ENCODE measurements at regions not wholly inside any gene's neighbourhood (a gene's known extent, or its start where the extent isn't known, plus 50 kb on each side); places are given as distances from the start of the nearest gene placed in this dataset.

GRCh38 chr15:59801649-59802048 lies 112.5 kb upstream of the BNIP2 start:
- Histone ChIP-seq H4K20me1 (ENCODE audit: insufficient read depth, low read length) (no peaks in the 10 kb centered on the region), H3K4me2 (ENCODE audit: low read length) (no peak overlapping the region), H2AFZ (ENCODE audit: low read depth, low read length) (no peak overlapping the region), H3K36me3 (replicated peaks; ENCODE audit: low read depth, low read length) (no peaks in the 10 kb centered on the region), H3K9ac (ENCODE audit: low read length) (no peak overlapping the region), H3K27me3 (ENCODE audit: low read depth, low read length) (peaks cover 42% of the 10 kb centered on the region), H3K79me2 (ENCODE audit: low read length) (no peaks in the 10 kb centered on the region), H3K4me3 (ENCODE audit: low read length) (no peak overlapping the region), H3K9me3 (ENCODE audit: insufficient read depth, low read length) (no peaks in the 10 kb centered on the region), H3K4me1 (ENCODE audit: low read length) (peaks cover 23% of the 10 kb centered on the region), H3K27ac (ENCODE audit: low read length) (no peak overlapping the region)
- no peak for TF ChIP-seq CTCF (IDR thresholded peaks at IDR 0.05; ENCODE audit: low read depth, low read length)
- TF ChIP-seq EZH2phosphoT487 (IDR thresholded peaks at IDR 0.05; ENCODE audit: low read depth), result no peak

- Histone ChIP-seq H3K4me3 (ENCODE audit: low read length) (peak overlapping the region; percentile 31), H3K9ac (ENCODE audit: low read length) (no peak overlapping the region), H3K4me1 (ENCODE audit: low read length) (peaks cover 27% of the 10 kb centered on the region), H3K4me2 (ENCODE audit: low read length) (peak overlapping the region; percentile 76), H3K79me2 (ENCODE audit: low read length) (no peaks in the 10 kb centered on the region), H3K36me3 (replicated peaks; ENCODE audit: low read depth, low read length) (no peaks in the 10 kb centered on the region), H3K27ac (ENCODE audit: low read length) (no peak overlapping the region), H4K20me1 (ENCODE audit: insufficient read depth, low read length) (no peaks in the 10 kb centered on the region), H3K27me3 (ENCODE audit: low read depth, low read length) (peaks cover 69% of the 10 kb centered on the region), H2AFZ (ENCODE audit: low read depth, low read length) (no peak overlapping the region), H3K9me3 (ENCODE audit: insufficient read depth, low read length) (no peaks in the 10 kb centered on the region)
- TF ChIP-seq EZH2phosphoT487 (IDR thresholded peaks at IDR 0.05; ENCODE audit: low read depth), result no peak
Measured at GRCh38 chr15:59798605-59798917, 109.4 kb upstream of the BNIP2 start.

GRCh38 chr15:59797756-59798604 lies 108.9 kb upstream of the BNIP2 start:
- Histone ChIP-seq H3K27ac (ENCODE audit: low read length) (no peak overlapping the region), H3K4me1 (ENCODE audit: low read length) (peaks cover 27% of the 10 kb centered on the region), H3K79me2 (ENCODE audit: low read length) (no peaks in the 10 kb centered on the region), H3K27me3 (ENCODE audit: low read depth, low read length) (peaks cover 67% of the 10 kb centered on the region), H3K4me2 (ENCODE audit: low read length) (peak overlapping the region; percentile 76), H3K9me3 (ENCODE audit: insufficient read depth, low read length) (no peaks in the 10 kb centered on the region), H3K36me3 (replicated peaks; ENCODE audit: low read depth, low read length) (no peaks in the 10 kb centered on the region), H3K4me3 (ENCODE audit: low read length) (peak overlapping the region; percentile 31), H3K9ac (ENCODE audit: low read length) (no peak overlapping the region), H2AFZ (ENCODE audit: low read depth, low read length) (no peak overlapping the region), H4K20me1 (ENCODE audit: insufficient read depth, low read length) (no peaks in the 10 kb centered on the region)
- no peak for TF ChIP-seq CTCF (IDR thresholded peaks at IDR 0.05; ENCODE audit: low read depth, low read length)
- TF ChIP-seq EZH2phosphoT487 (IDR thresholded peaks at IDR 0.05; ENCODE audit: low read depth), result no peak

- TF ChIP-seq CTCF (IDR thresholded peaks at IDR 0.05; ENCODE audit: low read depth, low read length) (no peak), EZH2phosphoT487 (IDR thresholded peaks at IDR 0.05; ENCODE audit: low read depth) (no peak)
- Histone ChIP-seq H3K4me2 (ENCODE audit: low read length) (no peak overlapping the region), H2AFZ (ENCODE audit: low read depth, low read length) (no peak overlapping the region), H3K4me3 (ENCODE audit: low read length) (no peak overlapping the region), H3K79me2 (ENCODE audit: low read length) (no peaks in the 10 kb centered on the region), H3K27ac (ENCODE audit: low read length) (no peak overlapping the region), H3K4me1 (ENCODE audit: low read length) (peaks cover 20% of the 10 kb centered on the region), H3K9ac (ENCODE audit: low read length) (no peak overlapping the region), H3K27me3 (ENCODE audit: low read depth, low read length) (peaks cover 69% of the 10 kb centered on the region), H3K36me3 (replicated peaks; ENCODE audit: low read depth, low read length) (no peaks in the 10 kb centered on the region), H4K20me1 (ENCODE audit: insufficient read depth, low read length) (no peaks in the 10 kb centered on the region), H3K9me3 (ENCODE audit: insufficient read depth, low read length) (no peaks in the 10 kb centered on the region)
Measured at GRCh38 chr15:59794229-59794886, 105.2 kb upstream of the BNIP2 start.

Measured in OCI-LY3 (cell line).